Memory B cell (primary cell): ENCODE measurements at regions not wholly inside any gene's neighbourhood (a gene's known extent, or its start where the extent isn't known, plus 50 kb on each side); places are given as distances from the start of the nearest gene placed in this dataset.

Experiments
- ATAC-seq: fragments of 150-1000 bp; cut with Tn5 transposase; 2 replicates; pipeline ENCODE4 v1.10.0; 2021; ENCODE audit warnings: low read depth, mild to moderate bottlenecking, moderate library complexity
- DNase-seq, 2 donors: peaks; one replicate each; pipeline ENCODE4 v3.0.0; 2022; ENCODE audit warnings: low spot score in 2 of 2
- H3K27ac Mint-ChIP-seq: one replicate; pipeline ENCODE4 v1.8.0; 2022; ENCODE audit warnings: mild to moderate bottlenecking, moderate library complexity, mixed read lengths
- H3K27me3 Mint-ChIP-seq: one replicate; pipeline ENCODE4 v1.8.0; 2022; ENCODE audit warnings: mixed read lengths
- H3K36me3 Mint-ChIP-seq: one replicate; pipeline ENCODE4 v1.8.0; 2022; ENCODE audit warnings: mild to moderate bottlenecking, mixed read lengths
- H3K4me1 Mint-ChIP-seq: one replicate; pipeline ENCODE4 v1.8.0; 2022; ENCODE audit warnings: mixed read lengths
- H3K4me3 Mint-ChIP-seq: one replicate; pipeline ENCODE4 v1.8.0; 2022; ENCODE audit warnings: mild to moderate bottlenecking, moderate library complexity, mixed read lengths
- H3K9me3 Mint-ChIP-seq: one replicate; pipeline ENCODE4 v1.8.0; 2022; ENCODE audit warnings: mixed read lengths

GRCh38 chr9:31253800-31254762 is 1130.4 kb upstream of the ACO1 start:
- H3K27me3 Mint-ChIP-seq: no peaks in the 10 kb centered on the region
- no peak overlapping the region for H3K27ac Mint-ChIP-seq
- H3K36me3 Mint-ChIP-seq: no peaks in the 10 kb centered on the region
- H3K9me3 Mint-ChIP-seq: peaks cover 2% of the 10 kb centered on the region
- no peak overlapping the region for H3K4me3 Mint-ChIP-seq
- DNase-seq (no peak), ATAC-seq (no peak)
- no peaks in the 10 kb centered on the region for H3K4me1 Mint-ChIP-seq

DNA sequence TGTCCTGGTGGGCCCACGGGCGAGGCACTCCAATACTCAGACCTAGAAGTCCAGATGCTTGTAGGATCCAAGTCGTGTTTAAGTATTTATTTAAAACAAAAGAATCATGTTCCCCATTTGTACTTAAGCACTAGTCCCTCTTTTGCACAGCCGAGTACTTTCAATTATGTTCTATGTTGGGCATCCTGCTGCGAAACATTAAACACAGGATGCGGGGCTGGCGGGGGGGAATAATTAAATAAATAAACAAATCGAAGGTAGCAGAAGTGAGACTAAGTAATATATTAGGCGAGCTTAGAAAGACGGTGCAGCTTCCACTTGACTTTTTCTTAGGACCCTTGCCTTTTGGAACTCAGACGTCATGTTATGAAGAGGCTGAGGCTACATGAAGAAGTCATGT is 1129.2 kb upstream of the ACO1 start:
- no peak overlapping the region for H3K4me3 Mint-ChIP-seq
- H3K9me3 Mint-ChIP-seq: peaks cover 2% of the 10 kb centered on the region
- no peak overlapping the region for H3K27ac Mint-ChIP-seq
- ATAC-seq: no peak
- no peaks in the 10 kb centered on the region for H3K27me3 Mint-ChIP-seq
- H3K36me3 Mint-ChIP-seq: no peaks in the 10 kb centered on the region
- no peaks in the 10 kb centered on the region for H3K4me1 Mint-ChIP-seq
- no peak for DNase-seq

GRCh38 chr9:31259824-31260223 is 1124.6 kb upstream of the ACO1 start:
- DNase-seq (no peak), ATAC-seq (no peak)
- Mint-ChIP-seq H3K4me3 (no peak overlapping the region), H3K27me3 (no peaks in the 10 kb centered on the region), H3K4me1 (no peaks in the 10 kb centered on the region), H3K9me3 (peaks cover under 1% of the 10 kb centered on the region), H3K36me3 (no peaks in the 10 kb centered on the region), H3K27ac (no peak overlapping the region)

- Mint-ChIP-seq H3K27ac (no peak overlapping the region), H3K4me3 (no peak overlapping the region), H3K4me1 (no peaks in the 10 kb centered on the region), H3K36me3 (no peaks in the 10 kb centered on the region), H3K9me3 (peaks cover 3% of the 10 kb centered on the region), H3K27me3 (peaks cover 4% of the 10 kb centered on the region)
- no peak for ATAC-seq
- no peak for DNase-seq
Measured at GRCh38 chr9:31272456-31273295, 1111.8 kb upstream of the ACO1 start.

DNA sequence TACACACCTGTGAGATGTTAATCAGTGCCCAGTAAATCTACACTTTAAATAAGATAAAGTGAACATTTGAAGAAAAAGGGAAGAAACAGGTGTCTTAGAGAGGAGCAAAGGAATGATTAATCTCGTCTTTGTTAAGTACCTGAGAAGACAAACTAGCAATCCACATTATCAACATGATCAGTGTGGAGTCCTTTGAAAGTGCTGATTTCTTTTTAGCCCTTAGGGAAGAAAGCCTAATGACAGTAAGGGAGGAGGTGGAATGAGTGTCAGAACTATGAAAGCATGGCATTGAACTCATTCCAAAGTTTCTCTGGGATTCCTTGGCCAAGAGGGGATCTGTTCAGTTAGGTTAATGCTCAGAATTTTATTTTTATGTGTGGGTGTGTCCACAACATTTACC is 1109.0 kb upstream of the ACO1 start:
- H3K4me1 Mint-ChIP-seq: no peaks in the 10 kb centered on the region
- H3K4me3 Mint-ChIP-seq: no peak overlapping the region
- peaks cover 3% of the 10 kb centered on the region for H3K9me3 Mint-ChIP-seq
- ATAC-seq: no peak
- H3K36me3 Mint-ChIP-seq: no peaks in the 10 kb centered on the region
- peaks cover 3% of the 10 kb centered on the region for H3K27me3 Mint-ChIP-seq
- no peak overlapping the region for H3K27ac Mint-ChIP-seq
- DNase-seq: no peak

GRCh38 chr9:31290731-31291130 is 1093.7 kb upstream of the ACO1 start:
- Mint-ChIP-seq H3K27me3 (no peaks in the 10 kb centered on the region), H3K4me1 (no peaks in the 10 kb centered on the region), H3K27ac (no peak overlapping the region), H3K9me3 (peaks cover 2% of the 10 kb centered on the region), H3K36me3 (no peaks in the 10 kb centered on the region), H3K4me3 (no peak overlapping the region)
- ATAC-seq: no peak
- DNase-seq: no peak

GRCh38 chr9:31302620-31303418 is 1081.6 kb upstream of the ACO1 start:
- no peaks in the 10 kb centered on the region for H3K36me3 Mint-ChIP-seq
- H3K4me3 Mint-ChIP-seq: peak overlapping the region; percentile 24
- DNase-seq (no peak), ATAC-seq (peak; percentile 81)
- no peaks in the 10 kb centered on the region for H3K27me3 Mint-ChIP-seq
- H3K4me1 Mint-ChIP-seq: peaks cover 18% of the 10 kb centered on the region
- H3K27ac Mint-ChIP-seq: no peak overlapping the region
- no peaks in the 10 kb centered on the region for H3K9me3 Mint-ChIP-seq

GRCh38 chr9:31304576-31304975 is 1079.9 kb upstream of the ACO1 start:
- Mint-ChIP-seq H3K9me3 (no peaks in the 10 kb centered on the region), H3K27me3 (no peaks in the 10 kb centered on the region), H3K4me3 (no peak overlapping the region), H3K27ac (no peak overlapping the region), H3K4me1 (peaks cover 18% of the 10 kb centered on the region), H3K36me3 (no peaks in the 10 kb centered on the region)
- ATAC-seq (no peak), DNase-seq (no peak)

DNA sequence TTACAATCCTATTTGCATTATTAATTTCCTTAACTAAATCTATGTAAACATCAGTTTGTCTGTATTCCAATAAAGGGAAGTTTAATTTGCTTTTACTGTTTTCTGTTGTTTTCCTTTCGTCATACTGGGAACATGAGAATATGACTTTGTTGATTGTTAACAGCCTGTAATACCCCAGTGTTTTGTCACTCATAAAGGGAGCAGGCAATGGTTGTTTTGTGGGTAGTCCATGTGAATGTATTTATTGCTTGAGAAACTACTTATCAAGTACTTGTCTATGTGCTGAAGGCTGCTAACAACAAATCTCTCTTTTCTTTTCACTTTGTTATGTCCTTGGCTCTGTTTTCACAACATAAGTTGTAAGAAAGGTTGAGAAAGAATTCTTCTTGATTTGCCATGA is 1070.2 kb upstream of the ACO1 start:
- Mint-ChIP-seq H3K27me3 (no peaks in the 10 kb centered on the region), H3K9me3 (no peaks in the 10 kb centered on the region), H3K27ac (no peak overlapping the region), H3K4me3 (no peak overlapping the region), H3K4me1 (no peaks in the 10 kb centered on the region), H3K36me3 (no peaks in the 10 kb centered on the region)
- no peak for ATAC-seq
- no peak for DNase-seq

DNA sequence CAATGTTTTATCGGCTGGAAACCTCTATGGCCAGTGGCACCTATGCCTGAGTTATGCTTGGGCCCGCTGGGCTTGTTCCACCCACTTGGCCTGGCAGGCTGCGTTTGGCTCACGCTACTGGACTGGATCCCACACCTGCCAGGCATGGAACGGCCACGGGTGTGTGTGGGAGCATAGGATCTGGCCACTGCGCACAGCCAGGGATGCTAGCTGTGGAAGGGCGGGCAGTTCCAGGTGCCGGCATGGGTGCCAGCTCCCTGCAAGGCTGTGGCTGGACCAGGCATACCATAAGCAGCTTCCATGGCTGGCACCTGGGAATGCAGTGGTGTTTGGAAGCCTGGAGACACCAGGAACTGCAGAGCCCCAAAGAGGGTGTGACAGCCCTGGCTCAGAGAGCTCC is 1063.9 kb upstream of the ACO1 start:
- ATAC-seq: no peak
- H3K36me3 Mint-ChIP-seq: no peaks in the 10 kb centered on the region
- H3K9me3 Mint-ChIP-seq: no peaks in the 10 kb centered on the region
- H3K4me3 Mint-ChIP-seq: no peak overlapping the region
- peaks cover 11% of the 10 kb centered on the region for H3K4me1 Mint-ChIP-seq
- H3K27ac Mint-ChIP-seq: no peak overlapping the region
- no peaks in the 10 kb centered on the region for H3K27me3 Mint-ChIP-seq
- DNase-seq: no peak

GRCh38 chr9:31321256-31321655 is 1063.2 kb upstream of the ACO1 start:
- ATAC-seq (no peak), DNase-seq (no peak)
- Mint-ChIP-seq H3K27ac (no peak overlapping the region), H3K9me3 (no peaks in the 10 kb centered on the region), H3K27me3 (no peaks in the 10 kb centered on the region), H3K36me3 (no peaks in the 10 kb centered on the region), H3K4me3 (no peak overlapping the region), H3K4me1 (peaks cover 11% of the 10 kb centered on the region)

- no peak overlapping the region for H3K27ac Mint-ChIP-seq
- no peaks in the 10 kb centered on the region for H3K36me3 Mint-ChIP-seq
- ATAC-seq (no peak), DNase-seq (no peak)
- no peak overlapping the region for H3K4me3 Mint-ChIP-seq
- H3K27me3 Mint-ChIP-seq: no peaks in the 10 kb centered on the region
- peaks cover 11% of the 10 kb centered on the region for H3K4me1 Mint-ChIP-seq
- H3K9me3 Mint-ChIP-seq: no peaks in the 10 kb centered on the region
Measured at GRCh38 chr9:31321686-31322085, 1062.8 kb upstream of the ACO1 start.

DNA sequence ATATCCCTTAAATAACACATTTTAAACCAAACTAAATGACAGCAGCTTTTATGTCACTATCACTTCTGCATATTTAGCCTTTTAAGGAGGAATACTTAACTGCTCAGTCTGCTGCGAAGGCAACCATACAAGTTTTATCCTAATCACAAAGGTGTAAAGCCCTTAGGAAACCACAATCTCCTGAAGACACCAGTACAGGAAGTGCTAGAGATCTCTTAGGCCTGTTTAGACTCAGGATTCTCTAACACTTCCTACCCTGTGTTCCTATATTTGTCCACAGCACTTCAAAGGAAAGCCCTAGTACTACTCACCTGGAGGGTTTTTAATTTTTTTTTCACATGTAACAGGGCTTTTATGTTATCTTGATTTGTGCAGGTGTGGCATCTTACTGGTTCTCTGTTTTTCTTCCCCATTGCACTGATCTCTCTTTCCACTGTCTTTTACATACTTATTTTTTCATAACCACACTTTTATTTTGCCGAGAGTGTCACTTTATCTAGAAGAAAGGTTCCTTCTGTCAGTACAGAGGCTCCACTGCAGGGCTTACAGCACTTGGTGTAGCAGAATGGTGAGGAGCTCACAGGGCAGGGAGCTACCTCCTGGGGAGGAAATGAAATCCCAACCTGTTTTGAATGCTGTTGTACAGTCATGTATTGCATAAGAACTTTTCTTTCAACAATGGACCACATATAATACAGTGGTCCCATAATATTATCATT is 1060.6 kb upstream of the ACO1 start:
- DNase-seq: no peak
- peaks cover 2% of the 10 kb centered on the region for H3K9me3 Mint-ChIP-seq
- H3K36me3 Mint-ChIP-seq: no peaks in the 10 kb centered on the region
- ATAC-seq: peak; percentile 31
- no peak overlapping the region for H3K4me3 Mint-ChIP-seq
- H3K27ac Mint-ChIP-seq: peak overlapping the region; percentile 29
- H3K4me1 Mint-ChIP-seq: peaks cover 11% of the 10 kb centered on the region
- no peaks in the 10 kb centered on the region for H3K27me3 Mint-ChIP-seq
